GM10248 (cell line): ENCODE measurements at regions not wholly inside any gene's neighbourhood (a gene's known extent, or its start where the extent isn't known, plus 50 kb on each side); places are given as distances from the start of the nearest gene placed in this dataset.

Experiments used
- CTCF ChIA-PET: fragments of 300-600 bp; sonication (Branson Sonifier 250); formaldehyde crosslinking; extraction: SDS; loops from one replicate; lab custom pipeline; 2021; ENCODE audit warnings: antibody characterized with exemption; lab: Yijun Ruan, JAX
- POLR2A ChIA-PET: fragments of 350-650 bp; sonication (Branson Sonifier 250); formaldehyde crosslinking; extraction: SDS; loops from one replicate; lab custom pipeline; 2020; ENCODE audit warnings: antibody characterized with exemption; lab: Yijun Ruan, JAX
- DNase-seq: peaks from one replicate; pipeline ENCODE4 v3.0.0; 2012; ENCODE audit errors: extremely low spot score
- TF ChIP-seq, protein P1 (sequence below): IDR thresholded peaks from 2 replicates; pipeline ENCODE4 v1.5.1; 2012; ENCODE audit warnings: mild to moderate bottlenecking, low read depth; ENCODE audit errors: extremely low read depth, missing control alignments, control extremely low read depth

DNA sequence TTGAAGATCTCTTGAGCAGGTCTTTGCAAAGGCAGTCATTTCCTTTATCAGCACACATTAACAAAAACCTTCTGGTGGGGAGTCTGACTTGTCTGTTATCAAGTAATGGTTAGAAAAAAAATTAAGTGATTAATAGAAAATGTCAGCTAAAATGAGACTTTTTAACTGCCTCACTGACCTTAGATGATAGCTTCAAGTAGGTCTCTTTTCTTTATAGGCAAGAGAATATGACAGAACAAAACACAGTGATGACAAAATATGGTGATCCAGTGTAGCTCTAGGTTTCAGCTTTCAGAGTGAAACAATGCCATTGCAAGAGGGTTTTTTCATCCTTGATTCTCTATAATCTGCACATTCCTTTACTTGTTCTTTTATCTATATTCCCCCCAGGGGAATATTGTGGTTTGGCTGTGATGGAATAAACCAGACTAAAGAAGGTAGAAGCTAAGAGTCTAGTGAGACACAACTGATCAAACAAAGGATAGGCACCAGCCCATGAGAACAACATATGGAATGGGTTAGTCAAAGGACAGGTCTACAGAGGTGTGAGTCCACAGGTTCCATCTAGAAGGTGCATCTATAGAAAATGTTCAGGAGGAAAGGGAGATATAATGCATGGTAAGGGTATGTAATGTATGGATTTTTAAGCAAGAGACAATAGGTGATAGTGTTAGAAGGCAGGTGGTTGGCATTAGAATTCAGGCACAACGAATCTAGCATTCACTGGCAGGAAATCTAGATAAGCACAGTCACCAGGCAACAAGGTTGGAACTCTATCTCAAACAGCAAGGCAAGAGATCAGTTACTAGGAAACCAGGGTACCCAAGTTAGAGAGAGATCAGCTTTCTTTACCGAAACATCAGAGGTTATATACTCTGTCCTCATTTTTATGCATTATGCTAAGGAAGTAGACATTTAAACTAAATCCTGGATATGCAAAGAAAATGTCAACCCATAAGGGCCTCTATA, 228.9 kb upstream of the SMLR1 start:
- POLR2A ChIA-PET: no interaction called here
- DNase-seq: no peak
- CTCF ChIA-PET: interaction anchor here (1.0 to 1.3 kb wide), 6 partner anchors 10 to 17 kb away, joined by 3 to 5 read pairs (median 4); no protein-coding TSS in a partner anchor
- TF ChIP-seq, protein P1, sequence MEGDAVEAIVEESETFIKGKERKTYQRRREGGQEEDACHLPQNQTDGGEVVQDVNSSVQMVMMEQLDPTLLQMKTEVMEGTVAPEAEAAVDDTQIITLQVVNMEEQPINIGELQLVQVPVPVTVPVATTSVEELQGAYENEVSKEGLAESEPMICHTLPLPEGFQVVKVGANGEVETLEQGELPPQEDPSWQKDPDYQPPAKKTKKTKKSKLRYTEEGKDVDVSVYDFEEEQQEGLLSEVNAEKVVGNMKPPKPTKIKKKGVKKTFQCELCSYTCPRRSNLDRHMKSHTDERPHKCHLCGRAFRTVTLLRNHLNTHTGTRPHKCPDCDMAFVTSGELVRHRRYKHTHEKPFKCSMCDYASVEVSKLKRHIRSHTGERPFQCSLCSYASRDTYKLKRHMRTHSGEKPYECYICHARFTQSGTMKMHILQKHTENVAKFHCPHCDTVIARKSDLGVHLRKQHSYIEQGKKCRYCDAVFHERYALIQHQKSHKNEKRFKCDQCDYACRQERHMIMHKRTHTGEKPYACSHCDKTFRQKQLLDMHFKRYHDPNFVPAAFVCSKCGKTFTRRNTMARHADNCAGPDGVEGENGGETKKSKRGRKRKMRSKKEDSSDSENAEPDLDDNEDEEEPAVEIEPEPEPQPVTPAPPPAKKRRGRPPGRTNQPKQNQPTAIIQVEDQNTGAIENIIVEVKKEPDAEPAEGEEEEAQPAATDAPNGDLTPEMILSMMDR: no peak

DNA sequence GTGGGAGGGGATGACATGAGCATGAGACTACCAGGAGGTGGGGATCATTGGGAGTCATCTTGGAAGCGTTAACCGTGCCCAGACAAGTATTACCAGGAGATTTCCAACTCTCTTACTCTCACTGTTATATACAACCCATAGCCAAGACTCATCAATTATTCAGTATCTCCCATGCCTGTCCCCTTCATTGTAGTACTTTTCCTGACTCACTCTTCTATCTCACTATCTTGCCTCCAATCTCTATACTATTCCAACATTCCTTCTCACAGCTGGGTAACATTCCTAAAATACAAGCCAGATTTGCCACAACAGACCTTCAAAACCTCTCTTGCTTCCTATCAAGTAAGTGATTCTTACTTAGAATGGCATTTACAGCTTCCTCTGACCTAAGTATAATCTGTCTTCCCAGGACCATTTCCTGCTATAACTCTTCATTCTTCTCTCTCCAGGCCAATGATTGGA, 226.3 kb upstream of the SMLR1 start:
- POLR2A ChIA-PET: no interaction called here
- CTCF ChIA-PET: no interaction called here
- TF ChIP-seq, protein P1: no peak
- no peak for DNase-seq

DNA sequence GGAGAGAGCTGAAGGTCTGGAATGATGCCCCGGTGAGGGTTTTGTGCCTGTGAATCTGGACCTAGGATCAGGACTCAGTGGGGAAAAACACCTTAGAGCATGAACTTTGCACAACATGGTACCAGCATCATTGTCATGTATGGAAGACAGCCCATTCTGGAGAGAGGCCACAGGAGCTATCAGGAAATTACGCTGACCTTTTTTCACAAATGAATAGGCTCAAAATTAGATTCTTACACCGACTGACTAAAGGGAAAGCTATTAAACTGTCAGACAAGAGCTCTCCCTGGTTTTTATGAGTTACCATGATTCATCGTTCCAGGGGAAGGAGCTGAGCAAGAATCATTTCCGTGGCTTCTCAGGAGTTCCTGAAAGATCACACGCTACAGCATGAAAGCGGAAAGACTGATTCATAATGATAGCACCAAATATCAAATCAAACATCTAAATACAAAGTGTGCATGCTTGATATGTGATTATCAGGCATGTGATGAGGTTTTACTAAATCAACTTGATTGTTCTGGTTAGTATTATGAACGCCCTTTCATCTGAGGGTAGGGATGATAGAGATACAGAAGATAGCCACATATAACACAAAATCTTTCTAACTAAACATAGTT, 224.9 kb upstream of the SMLR1 start:
- no peak for DNase-seq
- ChIA-PET POLR2A (no interaction called here), CTCF (no interaction called here)
- TF ChIP-seq, protein P1: no peak

DNA sequence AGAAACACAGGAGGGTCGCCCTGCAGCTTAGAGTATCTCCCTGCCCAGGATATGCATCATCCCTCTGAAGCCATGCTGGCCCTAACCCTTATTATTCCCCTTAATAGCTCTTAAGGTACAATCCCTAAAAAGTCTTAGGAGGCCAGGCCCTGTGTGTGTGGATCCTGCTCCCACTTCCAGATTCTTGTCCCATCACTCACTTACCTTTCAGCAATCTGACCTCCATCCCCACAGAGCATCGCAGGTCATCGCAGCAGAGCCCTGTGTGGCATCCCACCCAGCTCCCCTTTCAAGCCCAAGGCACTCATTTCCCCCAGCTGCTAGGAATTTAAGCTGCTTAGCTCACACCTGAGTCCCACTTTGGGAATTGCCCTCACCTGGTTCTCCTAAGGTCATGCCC, 223.8 kb upstream of the SMLR1 start:
- no peak for DNase-seq
- CTCF ChIA-PET: interaction anchor here (0.8 to 1.3 kb wide), 3 partner anchors 13 to 95 kb away, joined by 3 to 4 read pairs (median 3); no protein-coding TSS in a partner anchor
- TF ChIP-seq, protein P1: no peak
- POLR2A ChIA-PET: no interaction called here

DNA sequence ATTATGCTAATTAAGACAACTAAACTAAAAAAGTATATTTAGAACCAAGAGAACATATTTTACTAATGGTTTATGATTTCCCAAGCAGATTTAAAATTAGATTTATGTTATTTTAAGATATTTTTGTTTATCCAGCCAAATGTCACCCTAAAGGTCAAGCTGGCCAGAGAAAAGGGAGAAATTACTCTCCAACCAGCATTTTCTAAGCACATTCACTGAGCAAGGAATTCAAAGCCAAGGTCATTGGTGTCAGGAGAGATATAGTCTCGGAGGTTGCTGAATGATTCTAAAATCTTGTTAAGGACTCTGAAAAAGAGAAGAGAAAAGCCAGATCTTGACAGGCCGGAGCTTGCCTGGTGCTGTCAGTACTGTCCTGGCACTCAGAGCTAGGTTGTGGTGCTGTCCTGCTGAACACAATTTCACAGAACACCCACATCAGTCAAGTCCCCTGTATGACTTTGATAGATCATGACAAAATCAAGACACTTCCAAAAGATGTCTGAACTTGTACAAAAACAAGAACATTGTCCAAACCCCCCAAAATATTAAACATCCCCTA, 222.3 kb upstream of the SMLR1 start:
- DNase-seq: no peak
- TF ChIP-seq, protein P1: no peak
- ChIA-PET POLR2A (no interaction called here), CTCF (interaction anchor here (1.0 to 2.2 kb wide), 3 partner anchors 8 to 16 kb away, joined by 3 to 9 read pairs (median 3); no protein-coding TSS in a partner anchor)

DNA sequence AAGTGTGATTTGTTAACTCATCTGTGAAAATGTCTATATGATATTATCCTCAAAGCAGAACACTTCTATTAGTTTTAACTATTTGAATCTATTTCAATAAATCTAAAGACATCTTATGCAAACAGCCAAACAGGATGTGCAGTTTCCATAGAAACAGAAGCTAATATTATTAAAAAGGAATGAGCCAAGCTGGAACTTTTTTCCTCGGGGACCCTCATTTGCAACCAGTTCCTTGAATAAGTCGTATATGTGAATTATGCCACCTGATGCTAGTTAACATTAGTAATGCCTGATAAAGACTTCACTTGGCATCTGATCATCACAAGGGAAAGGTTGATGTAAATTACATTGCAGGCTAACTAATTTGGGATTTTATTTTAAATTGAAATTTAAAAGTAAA, 216.9 kb upstream of the SMLR1 start:
- TF ChIP-seq, protein P1: no peak
- no peak for DNase-seq
- ChIA-PET CTCF (no interaction called here), POLR2A (no interaction called here)
